Psoas muscle (tissue), 7 donors: ENCODE measurements at regions not wholly inside any gene's neighbourhood (a gene's known extent, or its start where the extent isn't known, plus 50 kb on each side); places are given as distances from the start of the nearest gene placed in this dataset.
A peak's percentile ranks its signal among the peaks of the same experiment; 100 is the strongest.
"Not testable (repeated sequence)": the region's sequence is repeated elsewhere in the genome, so short reads cannot be mapped to it uniquely, and the experiment has no call there.

Experiments
- ATAC-seq, 4 donors: fragments of 200-7000 bp; cut with Tn5 transposase; one replicate each; pipeline ENCODE4 v1.9.1; 2020; ENCODE audit warnings: moderate library complexity in 3 of 4, mild to moderate bottlenecking in 2 of 4
- DNase-seq, 2 donors: peaks; one replicate each; pipeline ENCODE4 v3.0.0-alpha.2; 2020
- H3K27ac ChIP-seq: fragments of 200-600 bp; one replicate; pipeline ENCODE4 v1.8.0; 2022
- H3K27me3 ChIP-seq, 3 donors: fragments of 200-600 bp in 1 of 3; one replicate each; pipeline versions ENCODE4 v1.6.1 to v1.8.0; 2013 to 2022; ENCODE audit warnings: low read length in 2 of 3, mild to moderate bottlenecking in 2 of 3, moderate library complexity in 1 of 3; ENCODE audit not compliant: insufficient read depth in 3 of 3
- H3K36me3 ChIP-seq, 2 donors: fragments of 200-600 bp in 1 of 2; one replicate each; pipeline versions ENCODE4 v1.6.1 to v1.8.0; 2013 to 2022; ENCODE audit warnings: low read depth in 1 of 2, mild to moderate bottlenecking in 1 of 2, moderate library complexity in 1 of 2; ENCODE audit not compliant: insufficient read depth in 1 of 2
- H3K4me1 ChIP-seq: fragments of 200-600 bp; one replicate; pipeline ENCODE4 v1.8.0; 2022
- H3K4me3 ChIP-seq: fragments of 200-600 bp; one replicate; pipeline ENCODE4 v1.8.0; 2022; ENCODE audit warnings: mild to moderate bottlenecking
- H3K9me3 ChIP-seq: fragments of 200-600 bp; one replicate; pipeline ENCODE4 v1.8.0; 2022
- CTCF ChIP-seq: fragments of 200-600 bp; IDR thresholded peaks from one replicate; pipeline ENCODE4 v1.8.0; 2022; ENCODE audit warnings: antibody characterized with exemption
- WGBS, 3 donors: extraction: QIAGEN DNeasy Blood & Tissue Kit; methylation state at CpG; one replicate each; pipeline versions ENCODE4 v1.1.6 to v1.1.7; 2013; 5-methylcytosine and 5-hydroxymethylcytosine counted together
- intact Hi-C, 2 donors: fragments of 100-400 bp; cut with DNase I; formaldehyde crosslinking; loops; one replicate each; pipeline versions ENCODE4 v1.11.0 to v1.14.2; 2022
- donor health status: healthy with polysubstance abuse.
- donor health status: DM: no; HTN: no; CAD: no; lungs with moderate emphysema.
- donor health status: Bipolar disorder and iron deficiency.
- donor health status: healthy.
- donor health status: DM: yes; HTN: yes; CAD: no.
- donor health status: DM: no; HTN: no; CAD: no.
- donor health status: DM: yes; HTN: yes; CAD: no.

- 71 to 82% (median 73%) methylated on average over 11 to 15 of the region's 15 CpGs for WGBS, 3 donors
- intact Hi-C loops, H3K27me3 ChIP-seq, H3K4me3 ChIP-seq, H3K36me3 ChIP-seq, H3K27ac ChIP-seq, H3K4me1 ChIP-seq, ATAC-seq, H3K9me3 ChIP-seq: not testable (repeated sequence)
- peak; percentile 7 to 26 for DNase-seq
These were observed 187.4 kb downstream of the TBC1D2B start for GRCh38 chr15:77889828-77890725.

GRCh38 chr15:77889009-77889806 is 188.3 kb downstream of the TBC1D2B start:
- ATAC-seq (no peak), DNase-seq (peak; percentile 5 to 39)
- 89 to 92% (median 90%) methylated on average over 16 to 17 of the region's 17 CpGs for WGBS, 3 donors

GRCh38 chr15:77887563-77888429 is 189.7 kb downstream of the TBC1D2B start:
- ATAC-seq (peak; percentile 94 to 97 (median 96)), DNase-seq (peak in 1 of 2 donors; percentile 48)
- H3K4me1 ChIP-seq, intact Hi-C loops, H3K9me3 ChIP-seq, H3K27me3 ChIP-seq, H3K4me3 ChIP-seq, H3K36me3 ChIP-seq: not testable (repeated sequence)
- 51 to 71% (median 58%) methylated on average over 5 to 11 of the region's 16 CpGs for WGBS, 3 donors
- peak overlapping the region; percentile 50 for H3K27ac ChIP-seq

More at GRCh38 chr15:77889009-77889806, 188.3 kb downstream of the TBC1D2B start:
- H3K4me1 ChIP-seq, result no peaks in the 10 kb centered on the region
- no peaks in the 10 kb centered on the region for H3K9me3 ChIP-seq
- intact Hi-C loops, result no loop called here
- H3K27ac ChIP-seq, result peak overlapping the region; percentile 36
- H3K27me3 ChIP-seq, result peaks cover 0 to 2% (median 0%) of the 10 kb centered on the region in 3 donors
- no peak overlapping the region for H3K4me3 ChIP-seq
- no peak for TF ChIP-seq CTCF
- H3K36me3 ChIP-seq, result no peaks in the 10 kb centered on the region

- intact Hi-C loops, result no loop called here
- H3K27ac ChIP-seq, result peak overlapping the region; percentile 50
These were observed 190.6 kb downstream of the TBC1D2B start for GRCh38 chr15:77886805-77887448.

GRCh38 chr15:77885877-77886500 is 191.5 kb downstream of the TBC1D2B start:
- H3K27ac ChIP-seq, H3K9me3 ChIP-seq, ATAC-seq, H3K4me1 ChIP-seq, DNase-seq, H3K27me3 ChIP-seq, H3K36me3 ChIP-seq, H3K4me3 ChIP-seq, intact Hi-C loops: not testable (repeated sequence)
- 86 to 96% (median 94%) methylated on average over 17 of the region's 17 CpGs for WGBS, 3 donors

More at GRCh38 chr15:77886805-77887448, 190.6 kb downstream of the TBC1D2B start:
- no peaks in the 10 kb centered on the region for H3K4me1 ChIP-seq
- DNase-seq (no peak), ATAC-seq (no peak)
- no peak overlapping the region for H3K4me3 ChIP-seq
- H3K9me3 ChIP-seq, result no peaks in the 10 kb centered on the region
- H3K27me3 ChIP-seq, result peaks cover 0 to 2% (median 0%) of the 10 kb centered on the region in 3 donors
- no peak for TF ChIP-seq CTCF
- no peaks in the 10 kb centered on the region for H3K36me3 ChIP-seq
- 89 to 96% (median 94%) methylated on average over 10 to 11 of the region's 11 CpGs for WGBS, 3 donors

GRCh38 chr15:77883012-77883411 is 194.5 kb downstream of the TBC1D2B start:
- H3K4me1 ChIP-seq, DNase-seq, H3K36me3 ChIP-seq, H3K4me3 ChIP-seq, H3K9me3 ChIP-seq, ATAC-seq, intact Hi-C loops, H3K27me3 ChIP-seq, H3K27ac ChIP-seq: not testable (repeated sequence)
- WGBS, 3 donors, result no CpG with 5 or more reads among the region's 9 CpGs
